Right renal pelvis (tissue), 4 donors: ENCODE measurements at regions not wholly inside any gene's neighbourhood (a gene's known extent, or its start where the extent isn't known, plus 50 kb on each side); places are given as distances from the start of the nearest gene placed in this dataset.

Source experiments
- DNase-seq, 4 donors: peaks; one replicate each; pipeline ENCODE4 v3.0.0-alpha.2; 2013; ENCODE audit warnings: low read depth in 4 of 4, low spot score in 3 of 4, missing footprints in 1 of 4

DNA sequence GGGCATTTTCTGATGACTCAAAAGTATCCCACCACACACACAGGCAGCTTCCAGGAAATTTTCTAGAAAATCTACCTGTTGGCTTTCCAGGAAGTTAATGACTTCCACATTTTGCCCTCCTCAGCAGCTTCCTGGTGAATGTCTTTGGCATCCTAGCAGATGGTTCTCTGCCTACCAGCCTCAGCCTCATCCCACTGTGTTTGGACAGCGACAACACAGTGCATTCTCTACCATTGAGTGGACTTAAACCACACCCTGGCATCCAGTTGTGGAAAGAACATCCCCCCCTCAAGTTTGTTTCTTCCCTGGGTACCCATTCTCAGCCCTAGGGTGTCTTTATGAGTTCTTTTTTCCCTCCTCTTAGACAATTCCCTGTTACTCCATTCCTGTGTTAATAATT lies 50.8 kb upstream of the GADL1 start:
- DNase-seq: no peak

DNA sequence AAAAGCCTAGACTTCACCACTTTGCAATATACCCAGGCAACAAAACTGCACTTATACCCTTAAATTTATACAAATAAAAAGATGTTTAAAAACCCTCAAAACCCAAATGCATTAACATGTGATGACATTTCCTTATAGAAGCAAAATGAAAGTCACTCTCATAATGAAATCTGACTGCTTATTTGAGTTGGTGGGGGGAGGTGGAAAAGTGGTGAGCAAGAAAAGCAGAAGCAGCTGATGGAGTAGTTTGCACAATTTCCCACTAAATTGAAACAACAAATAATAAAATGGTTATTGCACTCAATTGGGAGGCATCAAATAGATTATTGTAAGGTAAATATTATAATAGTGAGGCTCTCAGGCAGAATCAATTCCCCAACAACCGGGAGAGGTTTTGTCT lies 54.0 kb upstream of the GADL1 start:
- DNase-seq: no peak

DNA sequence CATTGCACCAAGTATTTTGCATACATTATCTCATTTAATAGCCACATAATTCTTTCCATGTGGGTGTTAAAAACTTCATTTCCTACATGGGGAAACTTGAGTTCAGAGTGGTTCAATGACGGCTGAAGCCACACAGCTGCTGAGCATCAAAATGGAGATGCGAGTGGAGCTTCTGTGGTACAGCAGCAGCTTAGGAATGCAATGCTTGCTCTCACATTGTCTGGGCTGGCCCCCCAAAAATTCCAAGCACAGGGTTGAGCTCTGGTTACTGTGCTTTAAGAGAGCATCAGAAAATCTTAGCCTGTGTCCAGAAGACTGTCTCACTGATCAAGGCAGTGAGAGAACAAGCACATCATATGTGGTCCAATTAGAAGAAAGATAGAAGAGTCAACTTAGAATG lies 57.4 kb upstream of the GADL1 start:
- no peak for DNase-seq

DNA sequence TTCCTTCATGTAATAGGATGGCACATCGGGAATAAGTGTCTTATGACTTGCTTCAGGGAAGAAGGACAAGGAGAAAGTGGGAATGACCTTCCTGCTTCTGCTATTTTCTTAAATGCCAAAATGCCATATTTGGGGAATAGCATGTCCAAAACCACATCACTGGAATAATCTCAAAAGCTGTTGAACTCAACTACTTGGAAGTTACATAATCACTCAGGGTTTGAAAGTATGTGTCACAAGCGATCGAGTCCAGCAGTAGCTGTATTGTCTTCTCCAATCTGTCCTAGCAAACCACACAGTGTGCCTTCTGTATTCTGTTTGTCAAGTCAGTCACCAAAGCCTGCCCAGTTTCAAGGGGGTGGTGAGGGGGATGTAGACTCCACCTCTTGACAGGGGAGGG lies 58.3 kb upstream of the GADL1 start:
- DNase-seq: no peak

DNA sequence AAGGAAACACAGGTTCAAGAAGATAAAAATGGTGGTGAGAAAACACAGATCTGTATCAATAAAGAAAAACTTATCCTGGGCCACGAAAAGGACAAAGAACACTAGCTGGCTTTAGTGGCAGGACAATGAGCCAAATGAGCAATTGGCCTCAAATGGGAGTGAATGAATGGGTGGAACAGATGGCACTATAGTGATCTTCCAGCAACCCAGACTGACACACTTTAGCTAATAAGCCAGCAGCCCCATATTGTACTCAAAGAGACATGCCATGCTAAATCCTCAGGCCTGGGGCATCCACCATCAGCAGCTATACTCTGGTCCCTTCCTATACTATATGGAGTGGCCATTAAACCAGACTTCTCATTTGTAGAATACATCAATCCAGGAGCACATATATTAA lies 60.0 kb upstream of the GADL1 start:
- DNase-seq: no peak

DNA sequence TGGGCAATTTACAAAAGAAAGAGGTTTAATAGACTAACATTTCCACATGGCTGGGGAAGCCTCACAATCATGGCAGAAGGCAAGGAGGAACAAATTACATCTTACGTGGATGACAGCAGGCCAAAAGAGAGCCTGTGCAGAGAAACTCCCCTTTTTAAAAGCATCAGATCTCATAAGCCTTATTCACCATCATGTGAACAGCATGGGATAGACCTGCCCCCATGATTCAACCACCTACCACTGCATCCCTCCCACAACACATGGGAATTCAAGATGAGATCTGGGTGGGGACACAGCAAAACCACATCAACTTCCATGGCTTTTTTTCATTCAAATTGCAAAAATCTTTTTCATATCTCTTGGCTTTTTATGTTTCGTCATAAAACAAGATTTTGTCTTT lies 67.6 kb upstream of the GADL1 start:
- no peak for DNase-seq

DNA sequence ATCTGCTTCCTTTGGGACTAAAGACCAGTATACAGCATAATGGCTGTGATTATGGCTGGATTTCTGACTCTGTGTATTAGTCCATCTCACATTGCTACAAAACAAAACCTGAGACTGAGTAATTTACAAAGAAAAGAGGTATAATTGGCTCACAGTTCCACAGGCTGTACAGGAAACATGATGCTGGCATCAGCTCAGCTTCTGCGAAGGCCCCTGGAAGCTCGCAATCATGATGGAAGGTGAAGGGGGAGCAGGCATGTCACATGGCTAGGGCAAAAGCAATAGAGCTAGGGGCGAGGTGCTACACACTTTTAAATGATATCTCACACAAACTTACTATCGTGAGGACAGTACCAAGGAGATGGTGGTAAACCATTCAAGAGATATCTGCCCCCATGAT lies 68.0 kb upstream of the GADL1 start:
- DNase-seq: no peak

DNA sequence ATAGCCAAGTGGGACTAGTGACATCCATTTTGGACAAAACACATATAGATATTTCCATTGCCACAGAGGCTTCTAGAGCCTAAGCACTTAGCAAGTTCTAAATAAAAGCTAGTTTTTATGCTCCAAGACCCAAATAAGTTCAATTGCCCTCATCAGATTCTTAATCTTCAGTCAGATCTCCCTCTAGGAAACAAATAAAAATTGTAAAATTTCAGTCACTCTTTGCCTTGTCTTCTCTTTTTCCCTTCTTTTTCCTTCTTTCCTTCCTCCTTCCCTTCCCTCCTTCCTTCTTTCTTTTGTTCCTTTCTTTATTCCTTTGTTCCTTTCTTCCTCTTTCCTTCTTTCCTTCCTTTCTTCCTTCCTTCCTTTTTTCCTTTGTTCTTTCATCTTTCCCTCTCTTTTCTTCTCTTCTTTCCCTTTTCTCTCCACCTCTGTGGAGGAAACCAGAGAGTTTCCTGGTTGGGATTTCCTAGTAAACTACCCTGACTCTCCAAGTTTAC lies 68.8 kb upstream of the GADL1 start:
- no peak for DNase-seq

DNA sequence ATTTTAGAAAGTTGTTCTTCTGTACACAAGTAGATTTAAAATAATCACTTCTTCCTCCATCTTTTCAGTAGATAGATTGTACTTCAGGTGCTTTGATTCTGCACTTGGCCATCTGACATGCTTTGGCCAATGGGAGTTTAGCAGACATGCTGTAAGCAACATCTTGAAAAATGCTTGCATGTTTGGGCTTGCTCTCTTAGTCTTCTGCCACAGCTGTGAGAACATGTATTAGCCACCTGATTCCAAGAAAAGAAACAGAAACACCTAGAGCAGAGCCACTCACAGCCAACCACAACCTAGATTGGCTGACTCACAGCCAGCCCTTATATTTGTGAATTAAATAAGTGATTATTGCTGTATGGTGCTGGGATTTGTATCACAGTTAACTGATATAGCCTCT lies 70.2 kb upstream of the GADL1 start:
- no peak for DNase-seq

DNA sequence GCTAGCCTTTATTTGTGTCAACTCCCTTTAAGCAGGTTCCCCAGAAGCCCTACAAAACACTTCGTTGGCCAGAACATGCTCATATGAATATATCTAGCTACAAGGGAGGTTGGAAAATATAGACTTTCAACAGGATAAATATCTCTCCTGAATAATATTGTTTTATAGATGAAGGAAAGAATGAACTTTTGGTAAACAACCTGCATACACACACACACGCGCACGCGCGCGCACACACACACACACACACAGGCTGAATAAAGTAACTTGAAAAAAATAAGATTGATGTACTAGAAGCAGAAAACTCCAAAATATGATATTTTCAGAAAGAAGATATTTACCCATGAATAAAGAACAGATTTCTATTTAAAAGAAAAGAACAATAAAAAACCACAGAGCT lies 72.4 kb upstream of the GADL1 start:
- DNase-seq: no peak

DNA sequence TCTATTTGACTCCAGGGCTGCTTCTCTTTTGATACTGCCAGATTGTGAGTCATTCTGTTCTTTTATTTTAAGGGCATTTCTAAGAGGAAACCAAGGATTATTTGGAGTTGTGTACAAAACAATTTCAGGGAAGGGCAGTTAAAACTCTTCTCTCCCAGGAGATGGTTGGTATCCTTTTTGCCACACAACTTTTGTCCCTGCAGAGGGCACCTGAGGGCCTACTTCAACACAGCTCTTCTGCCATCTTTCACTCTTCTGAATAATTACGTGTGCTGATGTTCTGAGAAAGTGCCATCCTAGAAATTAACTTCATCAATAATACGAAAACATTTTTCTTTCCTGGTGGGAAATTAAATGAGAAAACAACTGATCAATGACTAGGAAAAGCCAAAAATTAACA lies 75.7 kb upstream of the GADL1 start:
- no peak for DNase-seq

DNA sequence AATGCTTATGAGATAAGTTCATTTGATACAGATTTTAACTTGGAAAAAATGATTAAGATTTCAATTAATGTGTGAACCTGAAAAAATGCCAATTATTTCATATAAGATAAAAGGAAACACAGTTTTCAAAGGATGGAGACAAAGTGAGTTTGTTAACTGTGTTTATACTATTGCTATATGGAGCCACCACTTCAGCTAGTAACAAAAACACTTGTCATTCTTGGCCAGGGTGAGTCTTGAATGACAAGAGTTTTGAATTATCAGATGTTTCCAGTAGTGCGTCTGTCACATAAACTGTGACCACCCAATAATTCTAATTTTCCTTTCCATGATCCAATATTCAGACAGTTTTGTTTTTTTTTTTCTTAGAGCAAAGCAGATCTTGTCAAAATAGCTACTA lies 78.0 kb upstream of the GADL1 start:
- no peak for DNase-seq

DNA sequence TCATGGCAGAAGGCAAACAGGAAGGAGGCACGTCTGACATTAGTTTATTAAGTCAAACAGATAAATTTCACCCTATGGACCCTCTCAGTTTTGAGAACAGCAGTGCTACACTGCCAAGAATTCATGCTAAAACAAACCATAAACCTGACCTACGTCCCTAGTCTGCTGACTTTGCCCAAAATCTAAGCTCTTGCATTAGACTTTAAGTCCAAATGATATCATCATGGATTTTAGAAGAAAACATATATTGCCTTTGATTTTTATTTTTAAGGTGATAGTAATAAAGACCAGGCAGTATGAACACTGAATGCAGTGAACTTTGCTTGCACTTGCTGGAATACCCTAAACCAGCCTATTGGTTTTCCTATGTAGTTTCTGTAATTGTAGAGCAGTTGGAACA lies 79.6 kb upstream of the GADL1 start:
- DNase-seq: no peak

DNA sequence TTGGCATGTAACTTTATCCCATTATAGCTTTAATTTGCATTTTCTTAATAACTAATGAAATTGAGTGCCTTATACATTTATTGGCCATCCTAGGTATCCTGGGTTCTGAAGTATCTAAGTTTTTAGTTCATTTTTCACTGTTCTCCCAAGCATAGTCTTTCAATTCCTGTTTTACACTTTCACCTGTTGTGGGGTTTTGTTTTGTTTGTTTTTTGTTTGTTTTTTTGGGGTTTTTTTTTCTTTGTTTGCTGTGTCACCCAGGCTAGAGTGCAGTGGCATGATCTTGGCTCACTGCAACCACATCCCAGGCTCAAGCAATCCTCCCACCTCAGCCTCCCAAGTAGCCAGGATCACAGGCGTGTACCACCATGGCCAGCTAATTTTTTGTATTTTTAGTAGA lies 83.1 kb upstream of the GADL1 start:
- DNase-seq: no peak

DNA sequence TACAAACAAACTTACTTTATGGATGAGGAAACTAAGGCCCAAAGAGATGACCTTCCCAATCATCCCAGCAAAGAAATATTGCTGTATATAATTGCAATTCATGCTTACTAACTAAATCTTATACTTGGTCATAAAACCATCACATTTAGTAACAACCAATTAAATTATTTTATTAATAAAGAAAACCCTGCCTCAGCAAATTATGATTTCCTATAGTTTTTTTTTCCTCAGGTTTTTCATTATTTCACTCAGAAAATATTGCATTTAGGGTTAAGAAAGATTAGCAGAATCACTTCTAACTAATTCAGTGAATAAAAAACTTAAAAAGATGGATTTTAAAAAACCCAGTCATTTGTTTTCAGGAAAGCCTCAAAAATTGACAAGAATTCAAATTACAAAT lies 86.5 kb upstream of the GADL1 start:
- no peak for DNase-seq

DNA sequence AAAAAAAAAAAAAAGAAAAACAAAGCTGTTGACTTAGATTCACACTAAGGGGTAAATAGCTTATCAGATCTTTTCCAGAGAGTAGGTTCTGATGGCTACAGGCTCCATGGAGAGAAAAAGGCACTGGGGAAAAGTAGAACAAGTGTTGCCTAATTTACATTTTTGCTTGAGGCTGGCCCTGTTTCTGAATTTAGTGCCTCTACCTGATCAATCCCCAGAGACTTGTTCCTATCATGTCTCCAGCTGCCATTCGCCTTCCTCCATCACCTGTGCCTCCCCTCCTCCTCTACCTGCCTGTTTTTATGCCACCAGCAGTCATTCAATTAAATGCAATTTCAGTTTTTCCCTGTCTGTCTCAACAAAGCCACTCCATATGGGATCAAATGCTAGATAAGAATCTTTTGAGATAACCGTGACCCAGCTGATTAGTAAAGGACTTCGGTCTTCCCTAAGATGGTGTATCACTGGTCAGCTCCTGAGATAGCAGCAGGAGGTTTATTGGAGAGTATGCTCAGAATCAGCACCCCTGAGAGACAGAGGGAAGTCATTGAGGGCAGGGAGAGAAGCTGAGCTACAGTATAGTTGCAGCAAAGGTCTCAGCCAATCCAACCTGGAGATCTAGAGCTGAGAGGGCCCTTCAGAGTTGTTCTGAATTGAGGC lies 88.1 kb upstream of the GADL1 start:
- no peak for DNase-seq

DNA sequence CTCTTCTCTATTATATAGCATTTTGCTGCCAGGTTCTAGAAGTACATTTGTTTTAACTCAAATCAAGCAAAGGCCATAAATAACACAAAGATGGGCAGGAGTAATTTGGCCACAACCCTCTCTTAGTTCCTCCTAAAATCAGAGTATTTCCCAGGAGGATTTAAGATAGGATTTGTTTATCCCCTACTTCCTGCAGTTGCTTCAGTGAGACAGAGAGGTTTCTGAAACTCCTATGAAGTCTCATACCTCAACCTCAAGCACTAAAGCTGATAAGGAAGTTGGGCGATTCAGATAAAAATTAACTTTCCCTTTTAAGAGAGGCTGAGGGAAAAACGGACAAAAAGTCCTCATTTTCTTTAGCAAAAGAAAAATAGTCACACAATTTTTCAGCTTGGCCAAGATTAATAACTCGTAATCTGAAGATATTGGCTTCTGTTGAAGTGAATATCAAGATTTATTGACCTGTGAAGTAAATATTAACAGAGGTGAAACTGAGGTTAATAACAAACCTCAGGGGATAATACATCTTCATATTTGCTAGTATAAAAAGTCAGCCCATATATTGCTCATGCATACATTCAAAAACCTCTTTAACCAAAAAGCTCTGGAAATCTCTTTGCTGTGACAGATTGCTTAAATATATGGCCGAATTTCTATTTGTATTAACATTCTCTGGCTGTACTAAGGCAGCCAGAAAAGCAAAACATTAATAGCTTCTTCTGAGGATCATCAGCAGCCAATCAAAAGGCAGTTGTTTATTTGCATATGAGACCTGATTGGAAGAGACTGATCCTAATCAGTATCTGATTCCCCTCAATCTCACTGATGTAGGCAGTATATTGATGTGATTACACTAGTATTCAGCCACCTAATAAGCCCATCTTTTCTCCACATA lies 90.6 kb upstream of the GADL1 start:
- DNase-seq: no peak

DNA sequence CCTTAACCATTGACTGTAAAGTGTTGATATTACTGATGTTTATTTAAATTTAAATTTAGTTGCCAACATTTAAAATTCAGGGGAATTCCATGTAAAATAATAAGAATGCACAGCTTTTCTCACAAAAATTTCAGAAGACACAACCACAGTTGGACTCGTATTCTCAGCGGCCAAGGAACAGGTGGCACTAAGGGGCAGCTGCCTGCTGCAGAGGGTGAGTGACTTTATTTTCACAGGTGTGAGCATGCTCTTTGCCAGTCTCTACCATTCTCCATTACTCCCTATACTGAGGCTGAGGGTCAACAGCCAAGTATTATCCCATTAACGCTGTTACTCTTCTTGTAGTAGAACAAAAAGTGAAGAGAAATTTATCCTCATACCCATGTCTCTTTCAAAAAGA lies 92.1 kb upstream of the GADL1 start:
- DNase-seq: no peak

DNA sequence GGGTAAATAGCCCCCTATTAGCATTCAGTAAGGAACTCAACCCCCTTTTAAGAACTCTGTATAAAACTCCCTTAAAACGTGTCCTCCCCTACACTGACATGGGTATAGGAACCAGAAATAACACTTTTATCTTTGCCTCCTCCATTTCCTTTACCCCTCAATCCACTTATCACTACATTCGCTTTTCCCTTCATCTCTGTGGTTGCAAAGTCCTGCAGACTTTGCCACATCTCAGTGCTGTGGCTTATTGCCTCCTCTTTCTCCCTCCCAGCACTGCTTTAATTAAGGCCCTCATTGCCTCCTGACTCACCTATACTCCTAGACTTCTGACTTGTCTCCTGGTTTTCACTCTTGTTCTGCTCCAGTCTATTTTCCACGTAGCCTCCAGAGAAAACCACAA lies 94.3 kb upstream of the GADL1 start:
- DNase-seq: no peak

DNA sequence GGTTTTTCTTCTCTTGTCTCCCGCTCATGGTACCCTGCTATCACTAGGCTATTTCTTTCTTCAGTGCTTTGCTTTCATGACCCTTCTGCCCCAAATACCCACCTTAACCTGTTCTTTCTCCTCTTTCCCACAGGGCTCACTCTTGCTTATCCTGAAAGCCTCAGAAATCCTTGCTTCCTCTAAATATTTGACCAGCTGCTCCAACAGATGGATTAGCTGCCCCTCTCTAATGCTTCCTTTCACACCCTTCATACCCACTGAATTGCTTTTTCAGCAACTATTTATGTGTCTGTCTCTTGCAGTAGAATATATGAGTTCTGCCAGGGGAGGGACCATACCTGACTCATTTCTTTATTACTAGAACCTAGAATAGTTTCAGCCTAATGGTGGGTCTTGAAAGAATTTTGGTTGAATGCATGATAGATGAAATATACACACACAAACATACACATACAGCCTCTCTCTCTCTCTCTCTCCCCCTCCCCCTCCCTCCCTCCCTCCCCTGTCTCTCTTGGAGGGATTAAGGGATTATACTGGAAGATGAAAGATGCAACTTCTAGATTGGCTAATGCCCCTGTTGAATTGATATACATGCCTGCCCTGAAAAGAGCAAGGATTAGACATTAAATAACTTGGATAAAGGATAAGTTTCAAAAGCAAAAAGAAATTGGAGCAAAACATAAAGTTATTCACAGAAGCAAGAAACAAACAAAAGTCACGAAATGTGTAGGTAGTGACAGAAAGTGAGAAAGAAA lies 95.0 kb upstream of the GADL1 start:
- no peak for DNase-seq

DNA sequence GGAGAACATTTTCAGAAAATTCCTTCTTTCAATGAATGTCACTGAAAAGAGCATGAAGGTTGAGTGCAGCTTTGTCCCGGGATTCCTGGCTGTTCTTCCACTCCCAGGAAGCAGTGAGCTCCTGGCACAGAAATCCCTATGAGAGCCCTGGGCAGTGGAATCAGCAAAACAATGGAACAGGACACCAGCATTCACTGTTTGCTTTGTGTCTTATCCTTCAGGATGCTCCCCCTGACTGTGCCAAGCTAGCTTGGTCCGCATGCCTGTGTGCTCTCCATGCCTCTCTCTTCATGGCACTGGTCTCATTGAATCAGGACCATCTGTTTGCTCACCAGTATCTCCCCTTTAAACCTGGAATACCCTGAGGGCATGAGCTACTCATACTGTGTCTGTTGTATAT lies 102.0 kb upstream of the GADL1 start:
- no peak for DNase-seq

DNA sequence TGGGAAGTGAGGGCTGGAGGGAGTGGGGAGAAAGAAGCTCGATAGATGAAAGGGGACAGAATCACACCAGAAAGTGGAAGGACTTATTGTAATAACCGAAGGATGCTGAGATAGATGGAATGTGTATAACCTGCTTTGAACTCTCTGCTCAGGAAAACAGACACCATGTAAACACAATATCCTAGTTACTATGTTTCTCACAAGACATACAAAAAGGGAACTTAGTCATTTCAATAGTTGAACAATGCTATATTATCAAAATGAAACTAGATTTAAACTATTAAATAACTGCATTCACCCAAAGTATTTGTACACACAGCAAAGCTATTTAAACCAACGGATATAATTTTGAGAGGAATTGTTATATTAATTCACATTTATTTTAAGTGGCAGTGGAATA lies 108.3 kb upstream of the GADL1 start:
- DNase-seq: no peak
